HG03354 (cell line): ENCODE measurements at regions not wholly inside any gene's neighbourhood (a gene's known extent, or its start where the extent isn't known, plus 50 kb on each side); places are given as distances from the start of the nearest gene placed in this dataset.
"Not testable (repeated sequence)": the region's sequence is repeated elsewhere in the genome, so short reads cannot be mapped to it uniquely, and the experiment has no call there.

ENCODE experiments used
- ATAC-seq: cut with Tn5 transposase; IDR thresholded peaks from one replicate; pipeline ENCODE4 v1.9.1; 2021; ENCODE audit warnings: mild to moderate bottlenecking; ENCODE audit not compliant: unreplicated experiment, poor library complexity, severe bottlenecking

DNA sequence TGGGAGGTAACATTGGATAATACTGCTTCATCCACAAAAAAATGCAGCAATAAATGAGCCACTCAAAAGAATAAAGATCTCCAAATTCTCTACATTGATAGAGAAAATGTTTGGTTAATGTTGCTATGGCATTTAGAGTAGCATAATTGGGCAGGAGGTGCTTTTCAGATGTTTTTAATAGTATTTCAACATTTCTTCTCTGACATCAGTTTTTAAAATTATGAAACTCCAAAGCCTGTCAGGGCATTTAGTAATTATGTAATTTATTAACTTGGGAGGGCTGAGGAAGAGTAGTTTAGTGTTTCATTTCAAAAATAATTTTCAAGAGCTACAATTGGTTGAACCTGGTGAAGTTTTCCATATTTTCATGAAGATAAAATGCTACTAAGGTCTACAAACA, 211.3 kb upstream of the INTU start:
- ATAC-seq = no peak

DNA sequence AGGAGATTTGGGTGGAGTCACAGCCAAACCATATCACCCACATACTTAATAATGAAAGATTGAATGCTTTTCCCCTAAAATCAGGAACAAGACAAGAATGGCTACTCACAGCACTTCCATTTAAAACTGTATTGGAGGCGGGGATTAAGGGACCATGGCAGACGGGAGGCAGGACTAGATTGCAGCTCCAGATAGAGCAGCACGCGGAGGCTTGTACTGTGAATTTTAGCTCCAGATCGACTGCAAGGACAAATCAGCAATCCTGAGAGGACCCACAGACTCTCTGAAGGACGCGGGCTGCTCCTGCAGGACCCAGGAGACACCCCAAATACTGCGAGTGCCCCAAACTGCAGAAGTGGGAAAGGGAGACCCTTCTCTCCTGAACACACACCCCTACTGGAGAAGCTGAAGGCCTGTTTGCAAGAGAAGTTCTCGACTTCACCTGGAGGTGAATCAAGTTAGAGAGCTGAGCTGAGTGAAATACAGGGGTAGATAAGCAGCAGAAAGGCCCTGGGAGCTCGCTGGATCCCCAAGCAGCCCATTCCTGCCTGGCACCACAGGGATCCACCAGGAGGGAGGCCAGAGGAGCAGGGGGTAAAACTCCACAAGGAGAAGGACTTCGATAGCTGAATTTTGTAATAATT, 207.4 kb upstream of the INTU start:
- ATAC-seq = no peak

GRCh38 chr4:127425851-127426250, 206.9 kb upstream of the INTU start:
- no peak for ATAC-seq

DNA sequence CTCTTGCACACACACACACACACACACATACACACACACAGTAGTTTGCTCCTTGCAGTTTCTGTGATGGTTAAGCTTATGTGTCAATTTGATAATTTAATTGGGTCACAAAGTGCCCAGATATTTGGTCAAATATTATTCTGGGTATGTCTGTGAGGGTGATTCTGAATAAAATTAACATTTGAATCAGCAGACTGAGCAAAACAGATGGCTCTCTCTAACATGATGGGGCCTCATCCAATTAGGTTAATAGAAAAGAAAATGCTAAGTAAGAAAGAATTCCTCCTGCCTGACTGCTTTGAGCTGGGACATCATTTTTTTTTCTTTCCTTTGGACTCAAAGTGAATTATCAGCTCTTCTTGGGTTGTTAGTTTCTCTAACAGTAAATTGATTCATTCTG, 191.2 kb upstream of the INTU start:
- ATAC-seq = no peak

GRCh38 chr4:127445471-127445870, 187.3 kb upstream of the INTU start:
- no peak for ATAC-seq

- ATAC-seq = no peak
These were observed 186.3 kb upstream of the INTU start for GRCh38 chr4:127446427-127446885.

- no peak for ATAC-seq
These were observed 183.8 kb upstream of the INTU start for GRCh38 chr4:127448986-127449385.

DNA sequence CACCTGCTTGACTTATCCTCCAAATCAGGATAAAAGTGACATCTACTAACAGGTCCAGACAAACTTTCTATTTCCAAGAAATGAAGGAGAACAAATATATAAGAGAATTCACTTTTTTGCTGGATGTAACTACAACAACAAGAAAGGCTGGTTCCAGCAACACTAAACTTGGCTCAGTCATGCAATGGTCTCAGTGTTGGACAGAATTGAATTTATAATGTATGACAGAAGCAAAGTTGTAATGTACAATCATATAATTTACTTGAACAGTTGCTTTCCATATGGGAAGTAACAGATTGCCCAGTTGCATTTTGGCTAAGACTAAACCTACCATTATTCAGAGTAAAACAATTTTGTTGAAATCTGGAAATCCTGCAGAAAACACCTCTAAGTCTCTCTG, 183.3 kb upstream of the INTU start:
- no peak for ATAC-seq

GRCh38 chr4:127450276-127450675, 182.5 kb upstream of the INTU start:
- ATAC-seq = no peak

DNA sequence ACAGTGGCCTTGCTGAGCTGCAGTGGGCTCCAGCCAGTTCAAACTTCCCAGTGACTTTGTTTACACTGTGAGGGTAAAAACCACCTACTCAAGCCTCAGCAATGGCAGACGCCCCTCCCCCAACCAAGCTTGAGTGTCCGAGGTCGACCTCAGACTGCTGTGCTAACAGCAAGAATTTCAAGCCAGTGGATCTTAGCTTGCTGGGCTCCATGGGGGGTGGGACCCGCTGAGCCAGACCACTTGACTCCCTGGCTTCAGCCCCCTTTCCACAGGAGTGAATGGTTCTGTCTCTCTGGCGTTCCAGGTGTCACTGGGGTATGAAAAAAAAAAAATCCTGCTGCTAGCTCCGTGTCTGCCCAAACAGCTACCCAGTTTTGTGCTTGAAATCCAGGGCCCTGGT, 168.9 kb upstream of the INTU start:
- ATAC-seq = no peak

DNA sequence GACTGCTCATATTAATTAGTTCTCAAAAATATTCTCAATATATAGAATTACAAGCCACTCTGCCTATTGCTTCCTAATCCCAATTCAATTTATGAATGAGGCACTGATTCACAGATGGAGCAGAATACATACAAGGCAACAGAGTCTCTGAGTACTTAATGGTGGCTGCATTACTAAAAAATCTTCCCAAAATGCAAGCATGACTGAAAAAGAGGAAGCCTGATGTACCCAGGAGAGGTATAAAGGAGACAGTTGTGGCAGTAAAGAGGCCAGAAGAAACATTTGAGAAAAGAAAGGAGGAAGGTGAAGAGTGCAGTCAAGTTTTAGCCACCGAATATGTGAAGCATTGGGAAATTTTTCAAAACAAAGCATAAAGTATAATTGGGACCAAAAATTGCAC, 163.2 kb upstream of the INTU start:
- no peak for ATAC-seq

DNA sequence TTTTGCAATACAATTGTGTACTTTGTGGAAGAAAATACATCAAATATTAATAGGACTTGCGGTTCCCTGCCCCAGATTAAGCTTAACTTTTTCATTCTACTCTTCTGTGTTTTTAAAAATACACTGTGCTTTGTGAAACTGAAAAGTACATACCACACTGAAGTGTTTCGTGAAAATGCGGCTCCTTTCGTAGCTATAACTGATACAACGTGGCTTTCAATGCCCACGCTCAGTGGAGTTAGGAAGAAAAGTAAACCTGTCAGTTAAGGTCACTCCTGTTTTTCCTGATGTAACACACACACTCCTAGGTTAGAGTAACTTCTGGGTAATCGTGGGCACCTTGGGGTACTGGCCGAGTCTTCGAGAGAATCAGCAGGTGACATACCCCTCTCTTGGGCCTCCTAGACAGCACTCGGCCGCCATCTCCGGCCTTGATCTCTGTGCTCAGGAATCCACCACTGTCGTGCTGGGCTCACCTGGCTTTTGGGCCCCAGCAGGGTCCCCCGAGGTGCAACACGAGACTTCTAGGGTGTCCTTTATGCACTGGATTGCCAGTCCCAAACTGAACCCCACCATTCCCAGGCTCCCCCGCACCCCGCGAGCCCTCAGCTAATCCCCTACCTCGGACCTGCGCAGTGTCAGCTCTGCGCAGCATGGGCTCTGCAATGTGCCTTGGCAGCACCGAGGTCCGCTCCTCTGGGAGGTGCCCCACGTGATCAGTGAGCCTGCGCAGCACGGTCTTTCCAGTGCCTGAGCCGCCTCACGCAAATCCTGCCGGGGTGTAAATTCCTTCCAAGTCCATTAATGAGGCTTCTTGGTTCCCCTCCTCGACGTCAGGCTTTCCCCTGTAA, 162.6 kb upstream of the INTU start:
- no peak for ATAC-seq

DNA sequence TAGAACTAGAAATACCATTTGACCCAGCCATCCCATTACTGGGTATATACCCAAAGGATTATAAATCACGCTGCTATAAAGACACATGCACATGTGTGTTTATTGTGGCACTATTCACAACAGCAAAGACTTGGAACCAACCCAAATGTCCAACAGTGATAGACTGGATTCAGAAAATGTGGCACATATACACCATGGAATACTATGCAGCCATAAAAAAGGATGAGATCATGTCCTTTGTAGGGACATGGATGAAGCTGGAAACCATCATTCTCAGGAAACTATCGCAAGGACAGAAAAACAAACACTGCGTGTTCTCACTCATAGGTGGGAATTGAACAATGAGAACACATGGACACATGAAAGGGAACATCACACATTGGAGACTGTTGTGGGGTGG, 154.5 kb upstream of the INTU start:
- not testable (repeated sequence) for ATAC-seq

DNA sequence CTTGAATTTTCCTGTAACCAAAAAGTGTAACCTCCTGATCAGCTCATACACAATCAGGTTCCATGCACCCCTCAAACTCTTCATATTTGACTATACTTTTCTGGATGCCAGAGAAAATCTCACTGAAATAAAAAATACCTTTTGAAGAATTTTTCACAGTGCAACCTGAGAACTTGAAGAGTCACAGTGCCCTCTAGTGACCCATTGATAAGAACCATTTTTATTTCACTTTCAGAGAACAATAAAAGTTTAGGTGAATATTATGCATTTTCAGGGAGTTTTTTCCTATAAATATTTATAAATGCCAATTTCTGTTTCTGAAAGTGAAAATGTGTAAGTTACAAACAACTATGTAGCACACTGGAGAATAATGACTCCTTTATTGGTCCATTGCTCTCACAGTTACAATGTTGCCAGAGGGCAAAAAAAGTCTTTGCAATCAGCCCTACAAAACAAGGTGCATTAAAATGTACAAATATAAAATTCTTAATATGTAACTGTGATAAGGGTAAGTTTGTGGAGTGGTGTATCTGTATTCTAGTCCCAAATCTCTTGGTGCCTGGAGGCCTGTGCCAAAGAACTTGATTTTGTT, 153.6 kb upstream of the INTU start:
- no peak for ATAC-seq

DNA sequence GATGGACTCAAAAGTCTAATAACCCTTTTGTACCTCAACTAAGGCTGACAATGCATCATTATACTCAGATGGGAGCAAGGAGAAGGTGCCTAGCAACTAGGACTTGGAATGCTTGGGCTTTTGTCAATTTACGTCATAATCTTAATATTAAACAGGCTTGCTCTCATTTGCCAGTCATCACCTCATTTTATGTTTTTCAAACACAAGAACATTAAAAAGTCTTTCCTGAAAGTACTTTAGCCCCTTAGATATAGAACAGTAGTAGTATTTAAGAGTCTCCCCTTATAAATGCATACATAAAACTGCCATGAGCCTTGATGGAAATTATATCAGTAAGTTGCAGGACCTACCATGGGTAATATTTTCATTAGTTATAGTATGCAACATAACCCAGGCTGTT, 150.7 kb upstream of the INTU start:
- no peak for ATAC-seq

GRCh38 chr4:127484117-127484516, 148.6 kb upstream of the INTU start:
- ATAC-seq = no peak

GRCh38 chr4:127486248-127486647, 146.5 kb upstream of the INTU start:
- no peak for ATAC-seq

DNA sequence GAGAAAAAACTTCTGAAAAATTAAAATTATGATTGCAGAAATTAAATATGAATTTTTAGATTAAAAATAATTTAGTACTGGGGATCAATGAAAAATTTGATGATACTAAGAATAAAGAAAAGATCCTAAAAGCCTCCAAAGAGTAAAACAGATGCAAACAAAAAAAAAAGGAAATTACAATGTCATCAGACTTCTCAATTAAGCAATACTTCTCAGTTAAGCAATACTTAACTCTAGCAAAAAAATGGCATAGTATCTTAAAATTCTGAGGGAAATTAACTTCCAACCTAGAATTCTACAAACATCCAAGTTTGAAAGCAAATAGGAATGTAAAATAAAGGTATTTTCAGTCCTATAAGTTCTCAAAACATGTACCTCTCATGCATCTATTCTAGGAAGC, 141.2 kb upstream of the INTU start:
- ATAC-seq = no peak

- ATAC-seq = not testable (repeated sequence)
These were observed 135.9 kb upstream of the INTU start for GRCh38 chr4:127496875-127497274.

DNA sequence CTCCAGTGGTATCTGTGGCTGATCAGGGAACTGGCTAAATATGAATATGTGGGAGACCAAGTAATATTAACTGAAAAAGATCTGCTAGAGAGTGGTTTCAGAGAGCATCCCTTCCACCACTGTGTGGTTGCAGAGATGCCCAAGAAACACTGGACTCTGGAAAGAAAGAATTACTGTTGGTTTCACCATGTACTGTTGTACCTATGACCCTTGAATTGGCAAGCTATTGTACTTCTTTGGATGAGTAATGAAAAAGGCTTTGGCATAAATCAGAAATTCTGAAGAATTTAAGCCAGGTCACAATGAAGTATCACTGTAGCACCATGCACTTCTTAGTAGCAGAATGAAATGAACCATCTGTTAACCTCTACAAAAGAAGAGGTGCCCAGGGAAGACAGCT, 134.4 kb upstream of the INTU start:
- no peak for ATAC-seq

DNA sequence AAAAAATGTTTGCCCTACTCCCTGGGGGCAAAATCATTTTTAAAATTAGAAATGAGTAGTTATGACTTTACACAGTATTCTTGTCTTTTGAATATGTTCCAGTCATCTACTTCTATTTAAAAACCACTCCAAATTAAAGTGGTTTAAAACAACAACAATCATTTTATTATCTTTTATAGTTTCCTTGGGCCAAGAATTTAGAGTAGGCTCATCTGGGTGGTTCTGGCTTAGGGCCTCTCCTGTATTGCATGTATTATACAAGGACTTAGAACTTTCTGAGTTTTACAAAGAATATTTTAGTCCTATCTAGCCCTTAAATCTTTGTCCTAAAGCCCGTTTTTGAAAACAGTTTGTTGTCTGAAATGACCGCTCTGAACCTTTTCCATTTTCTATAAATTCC, 132.5 kb upstream of the INTU start:
- ATAC-seq = no peak
